Right hindlimb (tissue), 1 donor: ENCODE measurements at regions not wholly inside any gene's neighbourhood (a gene's known extent, or its start where the extent isn't known, plus 50 kb on each side); places are given as distances from the start of the nearest gene placed in this dataset.
"Not testable (repeated sequence)": the region's sequence is repeated elsewhere in the genome, so short reads cannot be mapped to it uniquely, and the experiment has no call there.

Experiments
- DNase-seq: peaks from one replicate; pipeline ENCODE4 v3.0.0-alpha.2; 2018

DNA sequence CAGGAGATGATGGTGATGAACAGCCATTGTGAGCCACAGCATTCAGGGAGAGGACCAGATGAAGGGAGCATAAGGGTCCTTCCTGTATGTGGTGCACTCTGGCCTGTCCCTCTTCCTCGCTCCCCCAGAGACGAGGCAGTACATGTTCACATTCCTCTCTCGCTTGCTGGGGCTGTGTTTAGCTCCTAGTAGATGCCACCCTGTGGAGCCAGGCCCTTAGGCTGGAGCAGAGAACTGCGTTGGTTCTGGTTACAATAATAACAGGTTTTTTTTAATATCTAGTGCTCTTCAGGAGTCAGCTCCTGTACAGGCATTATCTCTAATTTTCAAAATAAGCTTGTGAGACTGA is 171.1 kb upstream of the MYT1L start:
- DNase-seq, result no peak

GRCh38 chr2:2501454-2502200 is 170.6 kb upstream of the MYT1L start:
- no peak for DNase-seq

- no peak for DNase-seq
Observed at GRCh38 chr2:2495606-2496005, 164.5 kb upstream of the MYT1L start.

- no peak for DNase-seq
Observed at GRCh38 chr2:2493496-2493895, 162.4 kb upstream of the MYT1L start.

- DNase-seq, result no peak
Observed at GRCh38 chr2:2492800-2493199, 161.7 kb upstream of the MYT1L start.

GRCh38 chr2:2491964-2492363 is 160.9 kb upstream of the MYT1L start:
- DNase-seq, result no peak

GRCh38 chr2:2484301-2484700 is 153.2 kb upstream of the MYT1L start:
- no peak for DNase-seq

DNA sequence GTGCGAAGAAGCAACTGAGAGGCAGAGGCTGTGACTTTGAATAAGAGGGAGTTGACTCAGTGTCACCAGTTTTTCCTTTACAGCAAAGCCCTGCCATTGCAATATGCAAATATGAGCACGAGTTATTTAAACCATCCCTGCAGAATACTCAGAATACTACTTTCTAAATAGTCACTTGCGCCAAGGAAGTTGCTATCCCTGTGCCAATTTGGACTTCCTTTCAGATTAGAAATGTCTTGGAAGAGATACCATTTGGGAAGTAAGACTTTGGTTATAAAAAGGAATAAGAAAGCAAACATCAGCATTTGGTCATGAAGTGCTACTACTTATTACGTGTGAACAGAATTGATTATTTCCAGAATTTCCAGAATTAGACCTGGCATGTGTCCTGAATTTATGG is 151.8 kb upstream of the MYT1L start:
- DNase-seq, result no peak

- DNase-seq, result no peak
Observed at GRCh38 chr2:2472881-2473280, 141.8 kb upstream of the MYT1L start.

- no peak for DNase-seq
Observed at GRCh38 chr2:2472044-2472443, 141.0 kb upstream of the MYT1L start.

GRCh38 chr2:2466534-2466933 is 135.5 kb upstream of the MYT1L start:
- no peak for DNase-seq

- no peak for DNase-seq
Observed at GRCh38 chr2:2464643-2465042, 133.6 kb upstream of the MYT1L start.

GRCh38 chr2:2464094-2464493 is 133.0 kb upstream of the MYT1L start:
- peak; percentile 41 for DNase-seq

DNA sequence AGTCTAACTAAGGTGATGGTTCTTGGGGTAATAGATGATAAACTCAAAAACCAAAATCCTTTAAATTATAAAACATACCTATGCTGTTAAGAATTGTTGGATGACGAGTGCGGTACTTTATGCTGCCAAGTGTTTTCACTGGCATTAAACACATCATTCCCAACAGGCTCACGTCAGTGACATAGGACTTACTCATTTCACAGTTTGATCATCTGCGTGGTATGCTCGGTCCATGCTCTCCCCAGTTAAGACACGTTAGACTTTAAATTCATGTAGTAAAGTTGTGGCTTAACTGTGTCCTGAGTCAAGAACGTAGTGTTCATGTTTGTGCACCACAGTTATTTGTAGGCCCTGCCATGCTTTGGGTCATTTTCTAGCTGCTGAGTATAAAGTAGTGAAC is 125.6 kb upstream of the MYT1L start:
- DNase-seq, result no peak

DNA sequence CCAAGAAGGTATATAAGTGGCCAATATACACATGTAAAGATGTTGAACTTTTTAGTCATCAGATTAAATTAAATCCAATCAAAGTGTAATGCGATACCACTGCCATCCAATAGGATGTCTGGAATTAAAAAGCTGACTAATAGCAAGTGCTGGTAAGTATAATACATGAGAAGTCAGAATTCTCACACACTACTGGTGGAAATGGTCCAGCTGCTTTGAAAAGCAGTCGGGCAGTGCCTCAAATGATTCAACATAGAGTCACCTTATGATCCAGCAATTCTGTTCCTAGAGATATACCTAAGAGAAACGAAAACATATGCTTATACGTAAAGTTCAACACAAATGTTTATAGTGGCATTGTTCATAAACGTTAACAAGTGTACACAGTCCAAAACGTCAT is 124.1 kb upstream of the MYT1L start:
- no peak for DNase-seq

DNA sequence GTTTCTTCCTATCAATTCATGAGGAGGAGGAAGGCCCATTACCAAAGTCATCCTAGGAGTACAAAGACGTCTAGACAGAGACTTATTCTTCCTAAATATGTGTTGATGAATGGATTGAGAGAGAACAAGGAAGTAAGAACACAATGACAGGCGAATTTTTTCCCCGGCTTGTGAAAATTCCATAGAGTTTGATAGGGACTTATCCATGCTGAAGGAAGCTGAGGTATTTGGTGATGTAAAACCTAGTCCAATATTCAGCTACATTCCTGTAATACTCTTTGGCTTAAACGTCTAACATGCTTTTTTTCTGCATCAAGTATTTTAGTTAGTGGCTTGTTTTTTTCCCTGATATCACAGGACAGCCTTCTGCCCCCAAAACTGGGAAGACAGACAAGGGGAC is 121.9 kb upstream of the MYT1L start:
- DNase-seq, result no peak

DNA sequence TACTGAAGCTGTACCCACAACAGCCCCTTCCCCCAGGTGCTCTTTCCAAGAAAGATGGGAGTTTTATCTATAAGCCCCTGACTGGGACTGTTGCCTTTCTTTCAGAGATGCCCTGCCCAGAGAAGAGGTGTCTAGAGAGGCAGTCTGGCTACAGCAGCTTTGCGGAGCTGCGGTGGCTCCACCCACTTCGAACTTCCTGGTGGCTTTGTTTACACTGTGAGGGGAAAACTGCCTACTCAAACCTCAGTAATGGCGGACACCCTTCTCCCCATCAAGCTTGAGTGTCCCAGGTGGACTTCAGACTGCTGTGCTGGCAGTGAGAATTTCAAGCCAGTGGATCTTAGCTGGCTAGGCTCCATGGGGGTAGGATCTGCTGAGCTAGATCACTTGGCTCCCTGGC is 120.2 kb upstream of the MYT1L start:
- not testable (repeated sequence) for DNase-seq

GRCh38 chr2:2448178-2448577 is 117.1 kb upstream of the MYT1L start:
- DNase-seq, result no peak

- DNase-seq, result no peak
Observed at GRCh38 chr2:2422621-2423020, 91.5 kb upstream of the MYT1L start.

- DNase-seq, result no peak
Observed at GRCh38 chr2:2413525-2413924, 82.5 kb upstream of the MYT1L start.

GRCh38 chr2:2410987-2411386 is 79.9 kb upstream of the MYT1L start:
- no peak for DNase-seq

DNA sequence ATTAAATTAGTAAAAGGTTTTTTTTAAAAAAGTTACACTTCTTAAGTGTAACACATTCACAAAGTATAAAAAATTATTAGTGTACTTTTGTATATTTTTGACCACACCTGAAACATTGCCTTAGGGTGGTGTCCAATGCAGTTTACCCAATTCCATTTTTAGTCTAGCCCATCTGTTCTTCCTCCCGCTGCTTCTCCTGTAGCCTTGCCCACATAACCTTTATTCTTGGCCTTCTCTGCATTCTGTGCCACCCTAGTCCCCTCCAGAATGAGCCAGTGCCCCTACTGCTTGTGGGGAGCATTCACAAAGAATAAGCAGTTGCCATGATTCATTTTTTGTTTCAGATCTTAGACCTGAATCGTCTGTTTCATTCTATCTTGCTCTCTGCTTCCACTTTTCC is 78.4 kb upstream of the MYT1L start:
- DNase-seq, result no peak

- no peak for DNase-seq
Observed at GRCh38 chr2:2405780-2406179, 74.7 kb upstream of the MYT1L start.

GRCh38 chr2:2400286-2401038 is 69.4 kb upstream of the MYT1L start:
- DNase-seq, result no peak

GRCh38 chr2:2399396-2399795 is 68.3 kb upstream of the MYT1L start:
- no peak for DNase-seq
